ENCODE measurements at regions not wholly inside any gene's neighbourhood (a gene's known extent, or its start where the extent isn't known, plus 50 kb on each side); places are given as distances from the start of the nearest gene placed in this dataset.

GRCh38 chrY:15968800-15969199, 1444.5 kb downstream of the NLGN4Y start:
- no peak for TF ChIP-seq CTCF (IDR thresholded peaks at IDR 0.05)
- no peak for TF ChIP-seq TEAD4 (CRISPR knock-in tag; IDR thresholded peaks at IDR 0.05)
- no peak for TF ChIP-seq ARID4B (CRISPR knock-in tag; IDR thresholded peaks at IDR 0.05; ENCODE audit: borderline replicate concordance)
